Karpas-422 (cell line): ENCODE measurements at regions not wholly inside any gene's neighbourhood (a gene's known extent, or its start where the extent isn't known, plus 50 kb on each side); places are given as distances from the start of the nearest gene placed in this dataset.
"Not testable (repeated sequence)": the region's sequence is repeated elsewhere in the genome, so short reads cannot be mapped to it uniquely, and the experiment has no call there.

ENCODE experiments used
- DNase-seq: peaks from one replicate; pipeline ENCODE4 v3.0.0-alpha.2; 2015
- H2AFZ ChIP-seq: fragments of 200-600 bp; sonication (generic); 2 replicates; pipeline ENCODE4 v1.6.1; 2014; ENCODE audit warnings: antibody characterized with exemption, low read length, mixed read lengths
- H3K27ac ChIP-seq: fragments of 200-600 bp; sonication (generic); 2 replicates; pipeline ENCODE4 v1.5.1; 2014; ENCODE audit warnings: mild to moderate bottlenecking, low read length, moderate library complexity
- H3K27me3 ChIP-seq: fragments of 200-600 bp; sonication (generic); 2 replicates; pipeline ENCODE4 v1.6.1; 2014; ENCODE audit warnings: low read length, mixed read lengths
- H3K36me3 ChIP-seq: fragments of 200-600 bp; sonication (generic); 2 replicates; pipeline ENCODE4 v1.6.1; 2014; ENCODE audit warnings: low read length, mixed read lengths; ENCODE audit not compliant: insufficient read depth
- H3K4me1 ChIP-seq: fragments of 200-600 bp; sonication (generic); 2 replicates; pipeline ENCODE4 v1.6.1; 2014; ENCODE audit warnings: mild to moderate bottlenecking, low read length, mixed read lengths
- H3K4me2 ChIP-seq: fragments of 200-600 bp; sonication (generic); 2 replicates; pipeline ENCODE4 v1.6.1; 2014; ENCODE audit warnings: low read length, low read depth, mild to moderate bottlenecking; ENCODE audit not compliant: poor library complexity, severe bottlenecking
- H3K4me3 ChIP-seq: fragments of 200-600 bp; sonication (generic); 2 replicates; pipeline ENCODE4 v1.5.1; 2014; ENCODE audit warnings: mild to moderate bottlenecking, antibody characterized with exemption, low read length, mixed read lengths
- H3K79me2 ChIP-seq: fragments of 200-600 bp; sonication (generic); 2 replicates; pipeline ENCODE4 v1.6.1; 2014; ENCODE audit warnings: mild to moderate bottlenecking, low read length, mixed read lengths
- H3K9ac ChIP-seq: fragments of 200-600 bp; sonication (generic); 2 replicates; pipeline ENCODE4 v1.6.0; 2014; ENCODE audit warnings: low read length
- H3K9me2 ChIP-seq: fragments of 200-600 bp; sonication (generic), shearing (Covaris generic); replicated peaks from 2 replicates; pipeline ENCODE4 v1.6.0; 2014; ENCODE audit warnings: mild to moderate bottlenecking, low read length, moderate library complexity; ENCODE audit not compliant: insufficient read depth
- H3K9me3 ChIP-seq: fragments of 300-700, 200-600 bp; sonication (generic); 2 replicates; pipeline ENCODE4 v1.6.1; 2014; ENCODE audit warnings: low read length, mixed read lengths
- H4K20me1 ChIP-seq: fragments of 200-600 bp; sonication (generic); 2 replicates; pipeline ENCODE4 v1.6.1; 2014; ENCODE audit warnings: mild to moderate bottlenecking, antibody characterized with exemption, low read length, low read depth; ENCODE audit not compliant: insufficient read depth

DNA sequence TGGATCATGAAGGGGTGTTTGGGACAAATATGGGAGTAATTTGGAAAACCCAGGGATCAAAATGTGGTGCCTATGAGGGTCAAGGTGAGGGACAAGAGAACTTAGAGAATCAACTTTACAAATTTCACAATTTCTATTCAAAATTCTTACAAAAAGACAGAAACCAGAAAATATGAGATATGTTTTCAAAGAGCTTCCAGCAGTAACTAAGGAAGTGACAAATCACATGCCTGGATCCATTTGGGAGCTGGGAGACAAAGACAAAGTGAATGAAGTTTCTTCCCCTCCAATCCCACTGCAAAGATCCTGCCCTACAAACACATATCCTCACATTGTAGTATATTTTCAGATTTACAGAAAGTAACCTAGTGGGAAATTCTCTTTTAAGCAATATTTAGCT, 235.0 kb upstream of the VLDLR start:
- no peaks in the 10 kb centered on the region for H3K9me3 ChIP-seq
- H3K9ac ChIP-seq, result no peak overlapping the region
- no peaks in the 10 kb centered on the region for H3K36me3 ChIP-seq
- no peaks in the 10 kb centered on the region for H3K79me2 ChIP-seq
- H2AFZ ChIP-seq, result no peak overlapping the region
- no peak overlapping the region for H3K27ac ChIP-seq
- no peak for DNase-seq
- no peak overlapping the region for H3K4me2 ChIP-seq
- H3K27me3 ChIP-seq, result no peaks in the 10 kb centered on the region
- H3K4me1 ChIP-seq, result peaks cover 11% of the 10 kb centered on the region
- no peaks in the 10 kb centered on the region for H3K9me2 ChIP-seq
- no peaks in the 10 kb centered on the region for H4K20me1 ChIP-seq
- H3K4me3 ChIP-seq, result no peak overlapping the region

DNA sequence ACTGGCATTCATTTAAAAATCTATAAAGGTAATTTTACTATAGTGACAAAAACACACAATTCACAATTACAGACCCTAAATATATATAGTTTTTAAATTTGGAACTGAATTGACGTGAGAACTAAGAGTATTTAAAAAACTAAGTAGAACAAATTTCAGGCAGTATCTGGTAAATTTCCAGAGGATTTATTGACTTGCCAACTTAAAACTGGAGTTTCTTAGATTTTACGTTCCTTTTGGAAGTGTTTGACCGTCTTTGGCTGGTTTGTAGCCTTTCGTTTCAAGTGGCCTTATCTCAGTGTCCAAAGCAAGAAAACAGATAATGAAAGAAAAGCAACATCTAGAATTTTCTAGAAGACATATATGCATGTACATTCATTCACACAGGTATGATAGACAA, 234.4 kb upstream of the VLDLR start:
- Histone ChIP-seq H3K9me3 (no peaks in the 10 kb centered on the region), H3K9ac (no peak overlapping the region), H3K27ac (no peak overlapping the region)

DNA sequence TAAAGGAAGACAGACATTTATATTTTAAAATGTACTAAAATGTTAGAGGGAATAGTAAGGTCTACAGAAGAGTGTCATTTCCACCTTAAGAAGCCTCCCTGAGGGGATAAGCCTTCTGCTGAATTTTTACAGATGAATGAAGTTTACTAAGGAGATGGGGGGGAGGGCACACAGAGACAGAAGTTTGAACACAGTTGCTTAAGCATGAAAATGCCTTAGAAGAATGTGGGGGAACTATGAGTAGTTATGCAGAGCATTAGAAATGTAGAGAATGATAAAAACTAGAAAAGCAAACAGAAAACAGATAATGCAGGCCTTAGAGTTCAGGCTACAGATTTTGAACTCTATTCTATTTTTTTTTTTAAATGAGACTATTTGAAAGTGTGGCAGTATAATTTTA, 232.2 kb upstream of the VLDLR start:
- Histone ChIP-seq H3K9me3 (no peaks in the 10 kb centered on the region), H3K9me2 (no peaks in the 10 kb centered on the region), H3K9ac (no peak overlapping the region), H3K27ac (no peak overlapping the region), H3K27me3 (no peaks in the 10 kb centered on the region), H3K4me3 (no peak overlapping the region), H4K20me1 (no peaks in the 10 kb centered on the region), H3K36me3 (no peaks in the 10 kb centered on the region), H2AFZ (peak overlapping the region; percentile 53; the same call in 1 of the 2 replicates), H3K79me2 (no peaks in the 10 kb centered on the region), H3K4me2 (peak overlapping the region; percentile 4), H3K4me1 (peaks cover 11% of the 10 kb centered on the region)
- DNase-seq, result peak; percentile 46

More for the DNA sequence above, 234.4 kb upstream of the VLDLR start:
- H3K79me2 ChIP-seq, result no peaks in the 10 kb centered on the region
- H3K9me2 ChIP-seq, result no peaks in the 10 kb centered on the region
- H3K4me1 ChIP-seq, result peaks cover 11% of the 10 kb centered on the region
- H3K27me3 ChIP-seq, result no peaks in the 10 kb centered on the region
- no peak for DNase-seq
- H3K4me2 ChIP-seq, result no peak overlapping the region
- no peak overlapping the region for H2AFZ ChIP-seq
- no peaks in the 10 kb centered on the region for H3K36me3 ChIP-seq
- H4K20me1 ChIP-seq, result no peaks in the 10 kb centered on the region
- no peak overlapping the region for H3K4me3 ChIP-seq

DNA sequence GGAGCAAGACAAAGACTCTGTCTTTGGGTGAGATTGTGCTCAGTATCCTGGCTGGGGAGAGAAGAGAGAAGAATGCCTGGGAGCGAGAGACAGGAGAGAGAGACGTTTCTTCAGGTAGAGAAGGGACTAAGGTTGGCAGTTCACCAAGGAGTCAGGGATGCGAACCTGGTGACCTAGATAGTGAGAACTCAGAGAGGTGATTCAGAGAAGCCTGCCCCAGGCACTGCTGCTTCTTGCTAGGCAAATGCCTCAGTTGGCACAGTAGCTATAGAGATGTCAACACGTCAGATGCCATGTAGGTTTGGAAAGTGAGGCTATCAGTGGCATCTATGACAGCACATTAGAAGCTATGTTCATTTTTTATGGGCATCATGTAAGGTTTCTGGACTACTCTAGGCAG, 231.6 kb upstream of the VLDLR start:
- H3K4me1 ChIP-seq, result peaks cover 11% of the 10 kb centered on the region
- no peaks in the 10 kb centered on the region for H3K27me3 ChIP-seq
- no peak overlapping the region for H3K4me3 ChIP-seq
- no peaks in the 10 kb centered on the region for H3K9me2 ChIP-seq
- no peak overlapping the region for H3K9ac ChIP-seq
- H3K27ac ChIP-seq, result no peak overlapping the region
- no peaks in the 10 kb centered on the region for H3K9me3 ChIP-seq
- no peaks in the 10 kb centered on the region for H3K36me3 ChIP-seq
- H3K79me2 ChIP-seq, result no peaks in the 10 kb centered on the region
- no peaks in the 10 kb centered on the region for H4K20me1 ChIP-seq
- 0 out of 2 replicates have a peak overlapping the region, but pooled peaks have one; percentile 53 for H2AFZ ChIP-seq
- DNase-seq, result no peak
- H3K4me2 ChIP-seq, result no peak overlapping the region

DNA sequence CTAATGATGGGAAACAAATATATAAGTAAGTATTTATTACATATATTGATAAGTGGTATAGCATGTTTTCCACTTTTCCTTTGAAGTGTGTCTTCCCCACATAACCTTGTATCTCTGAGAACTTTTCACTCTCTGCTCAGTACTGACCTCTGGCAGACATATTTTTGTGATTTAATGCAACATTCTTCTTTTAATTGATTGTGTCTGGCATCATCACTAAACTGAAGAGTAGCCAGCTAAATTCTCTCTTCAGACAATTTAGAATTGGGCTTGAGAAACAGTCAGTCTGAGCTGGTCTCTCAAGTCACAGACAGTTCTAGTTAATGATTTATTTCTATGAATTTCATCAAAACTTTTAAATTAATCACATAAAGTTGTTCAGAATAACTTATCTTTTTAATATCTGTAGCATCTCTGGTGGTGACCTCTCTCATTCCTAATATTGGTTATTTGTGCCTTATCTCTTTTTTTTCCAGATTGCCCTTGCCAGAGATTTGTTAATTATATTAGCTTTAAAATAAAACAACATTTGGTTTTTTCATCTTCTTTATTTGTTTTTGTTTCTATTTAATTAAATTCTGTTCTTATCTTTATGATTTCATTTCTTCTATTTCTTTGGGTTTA, 230.0 kb upstream of the VLDLR start:
- H3K9me3 ChIP-seq, H4K20me1 ChIP-seq, H3K4me3 ChIP-seq, H3K4me2 ChIP-seq, H3K9ac ChIP-seq, H3K9me2 ChIP-seq, H3K36me3 ChIP-seq, DNase-seq, H3K27me3 ChIP-seq, H3K79me2 ChIP-seq, H2AFZ ChIP-seq, H3K27ac ChIP-seq: not testable (repeated sequence)
- peaks cover 11% of the 10 kb centered on the region for H3K4me1 ChIP-seq

DNA sequence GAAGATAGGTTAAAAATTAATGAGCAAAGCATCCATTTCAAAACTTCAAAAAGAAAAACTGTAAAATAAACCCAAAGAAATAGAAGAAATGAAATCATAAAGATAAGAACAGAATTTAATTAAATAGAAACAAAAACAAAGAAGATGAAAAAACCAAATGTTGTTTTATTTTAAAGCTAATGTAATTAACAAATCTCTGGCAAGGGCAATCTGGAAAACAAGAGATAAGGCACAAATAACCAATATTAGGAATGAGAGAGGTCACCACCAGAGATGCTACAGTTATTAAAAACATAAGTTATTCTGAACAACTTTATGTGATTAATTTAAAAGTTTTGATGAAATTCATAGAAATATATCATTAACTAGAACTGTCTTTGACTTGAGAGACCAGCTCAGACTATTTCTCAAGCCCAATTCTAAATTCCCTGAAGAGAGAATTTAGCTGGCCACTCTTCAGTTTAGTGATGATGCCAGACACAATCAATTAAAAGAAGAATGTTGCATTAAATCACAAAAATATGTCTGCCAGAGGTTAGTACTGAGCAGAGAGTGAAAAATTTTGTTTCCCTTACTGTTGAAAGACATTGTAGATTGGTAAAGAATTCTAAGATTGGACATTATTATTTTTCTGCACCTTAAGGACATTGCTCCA, 227.4 kb upstream of the VLDLR start:
- not testable (repeated sequence) for H3K9me2 ChIP-seq, H4K20me1 ChIP-seq, H3K4me3 ChIP-seq, H3K79me2 ChIP-seq, H3K9ac ChIP-seq, H3K36me3 ChIP-seq, H3K27me3 ChIP-seq, DNase-seq, H3K4me2 ChIP-seq, H2AFZ ChIP-seq, H3K27ac ChIP-seq, H3K4me1 ChIP-seq, H3K9me3 ChIP-seq

DNA sequence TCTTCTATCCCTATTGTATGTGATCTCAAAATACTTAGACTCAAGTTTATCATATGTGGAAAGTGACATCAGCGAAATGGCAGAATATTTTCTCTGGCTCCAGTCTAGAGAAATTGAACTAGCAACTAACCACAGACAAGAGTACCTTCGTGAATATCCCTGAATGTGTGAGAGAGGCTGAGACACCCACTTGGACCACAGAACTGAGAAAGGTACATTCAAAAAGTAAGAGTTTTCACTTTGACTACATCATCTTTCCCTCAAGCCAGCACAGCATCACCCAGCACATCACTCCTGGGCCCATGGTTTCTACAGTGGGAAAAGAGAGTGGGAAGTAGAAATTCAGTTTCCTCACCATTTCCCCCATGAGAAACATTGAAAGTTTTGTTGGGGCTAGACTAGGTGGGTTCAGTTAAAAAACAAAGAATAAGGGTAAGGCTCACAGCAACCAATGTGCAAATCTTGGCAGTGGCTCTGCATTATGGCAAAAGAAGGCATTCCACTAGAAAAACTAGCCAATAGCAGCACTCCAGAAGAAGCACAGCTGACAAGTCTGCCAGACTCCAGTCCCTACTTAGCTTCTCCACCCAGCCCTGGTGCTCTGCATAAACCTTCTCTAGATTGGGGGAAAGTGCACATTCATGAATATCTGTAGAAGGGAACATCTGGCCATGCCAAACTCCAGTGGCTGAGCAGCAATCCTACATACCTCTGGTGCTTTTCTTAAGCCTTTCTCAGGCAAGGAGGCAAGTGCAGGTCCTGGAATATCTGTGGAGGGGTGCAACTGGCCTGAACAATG, 225.6 kb upstream of the VLDLR start:
- no peaks in the 10 kb centered on the region for H3K9me2 ChIP-seq
- no peak overlapping the region for H3K4me2 ChIP-seq
- H3K27ac ChIP-seq, result no peak overlapping the region
- H3K79me2 ChIP-seq, result no peaks in the 10 kb centered on the region
- DNase-seq, result no peak
- H3K9me3 ChIP-seq, result no peaks in the 10 kb centered on the region
- H3K4me3 ChIP-seq, result no peak overlapping the region
- no peaks in the 10 kb centered on the region for H3K4me1 ChIP-seq
- no peaks in the 10 kb centered on the region for H3K36me3 ChIP-seq
- H4K20me1 ChIP-seq, result no peaks in the 10 kb centered on the region
- no peak overlapping the region for H3K9ac ChIP-seq
- no peaks in the 10 kb centered on the region for H3K27me3 ChIP-seq
- no peak overlapping the region for H2AFZ ChIP-seq

DNA sequence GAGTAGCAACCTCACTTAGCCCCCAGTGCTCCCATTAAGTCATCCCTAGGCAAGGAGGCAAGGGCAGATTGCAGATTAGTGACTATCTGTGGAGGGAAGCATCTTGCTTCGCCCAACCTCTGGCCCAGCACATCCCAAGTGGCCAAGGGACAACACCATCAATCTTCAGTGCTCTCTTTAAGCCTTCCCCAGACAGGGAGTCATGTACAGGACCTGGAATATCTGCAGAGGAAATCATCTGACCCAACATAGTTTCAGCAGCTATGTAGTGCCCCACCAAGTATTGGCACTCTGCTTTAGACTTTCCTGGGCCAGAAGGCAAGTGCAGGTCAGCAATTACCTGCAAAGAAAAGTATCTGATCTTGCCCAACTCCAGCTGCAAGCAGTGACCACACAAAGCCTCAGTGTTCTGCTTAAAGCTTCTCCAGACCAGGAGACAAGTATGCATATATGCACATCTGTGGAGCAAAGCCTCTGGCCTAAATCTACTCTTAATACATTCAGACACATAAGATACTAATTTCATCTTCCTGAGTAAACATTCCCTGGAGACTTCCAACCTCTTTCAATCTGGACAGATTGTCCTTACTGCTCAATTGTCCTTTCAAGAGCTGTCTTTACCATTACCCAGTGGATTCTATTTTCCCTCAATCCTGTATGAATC, 224.8 kb upstream of the VLDLR start:
- Histone ChIP-seq H4K20me1 (no peaks in the 10 kb centered on the region), H3K79me2 (no peaks in the 10 kb centered on the region), H3K27me3 (no peaks in the 10 kb centered on the region), H3K9ac (no peak overlapping the region), H2AFZ (no peak overlapping the region), H3K4me2 (no peak overlapping the region), H3K27ac (no peak overlapping the region), H3K4me3 (no peak overlapping the region), H3K9me3 (no peaks in the 10 kb centered on the region), H3K36me3 (no peaks in the 10 kb centered on the region), H3K4me1 (no peaks in the 10 kb centered on the region), H3K9me2 (no peaks in the 10 kb centered on the region)
- no peak for DNase-seq
